Keratinocyte (primary cell): ENCODE measurements at regions not wholly inside any gene's neighbourhood (a gene's known extent, or its start where the extent isn't known, plus 50 kb on each side); places are given as distances from the start of the nearest gene placed in this dataset.

ENCODE experiments used
- DNase-seq: peaks from one replicate; pipeline ENCODE4 v3.0.0-alpha.2; 2011; ENCODE audit warnings: low read depth, missing footprints, low spot score
- FAIRE-seq: peaks from 2 replicates; lab custom pipeline; 2011; peaks lifted over from hg19 to GRCh38; lab: Jason Lieb, UNC
- H2AFZ ChIP-seq: 2 replicates; pipeline ENCODE4 v1.6.0; 2012; ENCODE audit warnings: low read length, control low read depth, inconsistent platforms; ENCODE audit not compliant: control insufficient read depth
- H3K27ac ChIP-seq: 2 replicates; pipeline ENCODE4 v1.5.1; 2011; ENCODE audit warnings: low read length; ENCODE audit not compliant: control insufficient read depth, insufficient read depth
- H3K27me3 ChIP-seq: 3 replicates; pipeline ENCODE4 v1.6.0; 2011; ENCODE audit warnings: low read length; ENCODE audit not compliant: control insufficient read depth, insufficient read depth; ENCODE audit errors: extremely low read depth
- H3K36me3 ChIP-seq, 2 experiments: 2 replicates in 1 of 2; 3 replicates in 1 of 2; pipeline ENCODE4 v1.5.1; 2011; ENCODE audit warnings: low read length in 2 of 2, mild to moderate bottlenecking in 1 of 2; ENCODE audit not compliant: control insufficient read depth in 2 of 2, insufficient read depth in 2 of 2; ENCODE audit errors: extremely low read depth in 1 of 2
- H3K4me1 ChIP-seq: 3 replicates; pipeline ENCODE4 v1.5.1; 2011; ENCODE audit warnings: low read length; ENCODE audit not compliant: control insufficient read depth, insufficient read depth; ENCODE audit errors: extremely low read depth
- H3K4me2 ChIP-seq: 3 replicates; pipeline ENCODE4 v1.6.0; 2011; ENCODE audit warnings: low read depth, low read length; ENCODE audit not compliant: control insufficient read depth, insufficient read depth; ENCODE audit errors: extremely low read depth
- H3K4me3 ChIP-seq, 3 experiments: fragments of 200-600 bp in 1 of 3; sonication (generic) in 1 of 3; 2 replicates in 2 of 3; 3 replicates in 1 of 3; pipeline ENCODE4 v1.5.1; 2011 to 2016; ENCODE audit warnings: low read length in 3 of 3, mild to moderate bottlenecking in 3 of 3, control low read depth in 2 of 3, inconsistent platforms in 1 of 3, low read depth in 1 of 3, mixed read lengths in 1 of 3, mixed run types in 1 of 3, moderate library complexity in 1 of 3; ENCODE audit not compliant: control insufficient read depth in 2 of 3, insufficient read depth in 2 of 3; ENCODE audit errors: extremely low read depth in 1 of 3
- H3K79me2 ChIP-seq: 2 replicates; pipeline ENCODE4 v1.6.0; 2012; ENCODE audit warnings: low read length; ENCODE audit not compliant: control insufficient read depth, insufficient read depth
- H3K9ac ChIP-seq: 3 replicates; pipeline ENCODE4 v1.6.0; 2011; ENCODE audit warnings: low read length; ENCODE audit not compliant: control insufficient read depth, insufficient read depth; ENCODE audit errors: extremely low read depth
- H3K9me1 ChIP-seq: 3 replicates; pipeline ENCODE4 v1.6.0; 2011; ENCODE audit warnings: low read length; ENCODE audit not compliant: control insufficient read depth, insufficient read depth; ENCODE audit errors: extremely low read depth
- H3K9me3 ChIP-seq: 2 replicates; pipeline ENCODE4 v1.5.1; 2012; ENCODE audit warnings: low read depth, low read length; ENCODE audit not compliant: control insufficient read depth
- H4K20me1 ChIP-seq: 3 replicates; pipeline ENCODE4 v1.6.0; 2011; ENCODE audit warnings: low read length; ENCODE audit not compliant: control insufficient read depth, insufficient read depth; ENCODE audit errors: extremely low read depth
- EZH2 ChIP-seq: IDR thresholded peaks from one replicate; pipeline ENCODE4 v1.6.1; 2012; ENCODE audit warnings: inconsistent platforms, mild to moderate bottlenecking, low read length, moderate library complexity
- dilution Hi-C: fragments of 300-500 bp; cut with MboI; formaldehyde crosslinking; loops from one replicate; pipeline ENCODE4 v1.7.0; 2020; ENCODE audit warnings: low sequenced_read_pairs; ENCODE audit not compliant: extremely low pct_ligation_motif_present
- TF ChIP-seq, protein P1 (sequence below), 3 experiments: IDR thresholded peaks in 1 of 3; conservative IDR thresholded peaks in 1 of 3; optimal IDR thresholded peaks in 1 of 3; 2 replicates in 2 of 3; 3 replicates in 1 of 3; pipeline versions ENCODE3 to v1.5.1; 2011; ENCODE audit warnings: low read length in 3 of 3, mild to moderate bottlenecking in 3 of 3, moderate library complexity in 2 of 3, control low read depth in 1 of 3, inconsistent platforms in 1 of 3; ENCODE audit not compliant: insufficient read depth in 2 of 3; ENCODE audit errors: extremely low read depth in 1 of 3

DNA sequence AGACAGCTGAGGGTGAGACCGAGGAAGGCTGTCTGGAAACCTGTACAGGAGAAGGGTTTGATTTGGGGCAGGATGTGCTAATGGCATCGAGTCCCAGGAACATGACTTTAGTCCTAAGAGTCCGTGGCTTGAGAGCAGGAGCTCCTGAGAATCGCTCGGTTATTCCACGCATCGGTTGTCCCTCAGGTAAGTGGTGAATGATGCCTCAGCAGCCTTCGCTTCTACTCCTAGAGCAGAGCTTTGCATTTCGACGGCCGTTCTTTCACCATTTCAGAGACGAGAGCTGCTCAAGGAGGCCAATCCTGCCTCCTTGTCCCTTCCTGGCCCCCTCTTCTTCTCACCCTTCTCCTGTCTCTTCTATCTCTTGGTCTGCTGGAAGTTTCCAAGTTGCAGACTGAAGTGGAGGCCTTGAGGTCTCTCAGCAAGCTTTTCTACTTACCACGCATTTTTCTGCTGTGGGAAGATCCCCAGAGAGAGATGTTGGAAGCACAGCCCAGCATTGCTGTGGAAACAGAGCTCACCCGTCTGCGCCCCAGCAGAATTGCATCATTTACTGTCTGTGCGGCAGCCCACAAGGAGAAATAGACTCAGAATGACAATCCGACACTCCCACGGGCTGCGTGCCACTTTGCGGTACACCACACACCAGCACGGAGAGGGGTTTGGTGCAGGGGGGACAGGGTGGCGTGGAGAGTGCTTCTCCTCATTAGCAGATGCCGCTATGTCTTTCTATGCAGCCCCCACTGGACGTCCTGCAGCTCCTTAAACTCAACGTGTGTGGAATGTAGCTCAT, 270.7 kb upstream of the C1orf174 start:
- Histone ChIP-seq H3K27me3 (no peaks in the 10 kb centered on the region), H3K4me1 (no peaks in the 10 kb centered on the region), H3K9me1 (no peaks in the 10 kb centered on the region), H3K4me2 (no peak overlapping the region), H3K79me2 (no peaks in the 10 kb centered on the region), H3K4me3 (no peak overlapping the region), H3K9ac (no peak overlapping the region), H3K9me3 (peaks cover 15% of the 10 kb centered on the region), H3K27ac (no peak overlapping the region), H4K20me1 (no peaks in the 10 kb centered on the region), H2AFZ (no peak overlapping the region), H3K36me3 (no peaks in the 10 kb centered on the region)
- FAIRE-seq (no peak), DNase-seq (no peak)
- dilution Hi-C loops = no loop called here
- TF ChIP-seq, protein P1, sequence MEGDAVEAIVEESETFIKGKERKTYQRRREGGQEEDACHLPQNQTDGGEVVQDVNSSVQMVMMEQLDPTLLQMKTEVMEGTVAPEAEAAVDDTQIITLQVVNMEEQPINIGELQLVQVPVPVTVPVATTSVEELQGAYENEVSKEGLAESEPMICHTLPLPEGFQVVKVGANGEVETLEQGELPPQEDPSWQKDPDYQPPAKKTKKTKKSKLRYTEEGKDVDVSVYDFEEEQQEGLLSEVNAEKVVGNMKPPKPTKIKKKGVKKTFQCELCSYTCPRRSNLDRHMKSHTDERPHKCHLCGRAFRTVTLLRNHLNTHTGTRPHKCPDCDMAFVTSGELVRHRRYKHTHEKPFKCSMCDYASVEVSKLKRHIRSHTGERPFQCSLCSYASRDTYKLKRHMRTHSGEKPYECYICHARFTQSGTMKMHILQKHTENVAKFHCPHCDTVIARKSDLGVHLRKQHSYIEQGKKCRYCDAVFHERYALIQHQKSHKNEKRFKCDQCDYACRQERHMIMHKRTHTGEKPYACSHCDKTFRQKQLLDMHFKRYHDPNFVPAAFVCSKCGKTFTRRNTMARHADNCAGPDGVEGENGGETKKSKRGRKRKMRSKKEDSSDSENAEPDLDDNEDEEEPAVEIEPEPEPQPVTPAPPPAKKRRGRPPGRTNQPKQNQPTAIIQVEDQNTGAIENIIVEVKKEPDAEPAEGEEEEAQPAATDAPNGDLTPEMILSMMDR (optimal IDR thresholded peaks at IDR 0.05 in 1 of 3, IDR thresholded peaks at IDR 0.05 in 1 of 3, conservative IDR thresholded peaks at IDR 0.05 in 1 of 3; ENCODE audit: extremely low read depth in 1 of 3, insufficient read depth in 2 of 3, low read length in 3 of 3) = no peak
- no peak for TF ChIP-seq EZH2

DNA sequence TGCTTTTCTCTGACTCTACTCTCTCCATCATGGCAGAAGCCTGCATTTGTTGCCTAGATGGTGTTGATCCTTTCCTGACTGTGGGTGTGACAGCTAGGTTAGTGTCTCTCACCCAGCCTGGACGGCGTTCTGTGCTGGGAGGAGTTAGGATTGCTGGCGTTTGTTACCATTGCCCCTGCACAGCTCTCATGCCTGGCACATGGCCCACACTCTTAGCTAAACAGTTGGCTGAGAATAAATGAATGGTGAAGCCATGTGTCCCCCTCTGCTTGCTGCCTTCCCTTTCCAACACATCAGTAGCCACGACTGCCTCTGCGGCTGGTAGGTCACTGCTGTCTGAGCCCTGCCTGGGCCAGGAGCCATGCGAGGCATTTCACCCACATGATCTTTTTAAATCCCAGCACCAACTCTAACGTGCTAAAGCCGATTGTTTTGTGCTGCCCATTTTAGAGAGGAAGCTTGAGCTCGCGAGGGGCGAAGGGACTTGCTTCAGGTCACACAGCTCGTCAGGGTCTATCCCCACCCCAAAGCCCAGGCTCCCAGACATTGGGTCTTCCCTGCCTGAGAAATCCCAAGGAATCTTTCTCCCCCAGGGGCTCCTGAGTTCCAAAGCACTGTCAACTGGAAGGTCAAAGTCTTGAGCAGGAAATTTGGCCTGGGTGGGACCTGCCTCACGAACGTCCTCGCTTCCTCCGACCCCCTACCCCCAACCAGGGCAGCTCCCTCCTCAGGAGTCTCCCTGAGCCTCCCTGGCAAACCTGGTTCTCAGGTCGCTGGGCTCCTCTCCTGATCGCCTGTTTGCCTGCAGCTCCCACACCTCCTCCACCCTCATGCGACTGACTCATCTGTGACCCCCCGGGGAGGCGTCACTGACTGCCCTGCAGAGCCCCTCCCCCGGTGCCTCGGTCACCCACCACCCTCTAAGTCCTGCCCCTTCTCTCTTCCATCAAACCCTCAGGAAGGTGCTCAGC, 271.7 kb upstream of the C1orf174 start:
- DNase-seq = no peak
- dilution Hi-C loops = no loop called here

More for the DNA sequence above, 271.7 kb upstream of the C1orf174 start:
- Histone ChIP-seq H3K4me3 (no peak overlapping the region), H3K36me3 (no peaks in the 10 kb centered on the region), H3K27me3 (no peaks in the 10 kb centered on the region), H3K79me2 (no peaks in the 10 kb centered on the region), H3K9ac (no peak overlapping the region), H3K4me2 (no peak overlapping the region), H3K9me1 (no peaks in the 10 kb centered on the region), H4K20me1 (no peaks in the 10 kb centered on the region), H3K9me3 (peaks cover 14% of the 10 kb centered on the region), H3K27ac (no peak overlapping the region), H2AFZ (no peak overlapping the region), H3K4me1 (no peaks in the 10 kb centered on the region)
- no peak for FAIRE-seq
- no peak for TF ChIP-seq EZH2
- TF ChIP-seq, protein P1 (optimal IDR thresholded peaks at IDR 0.05 in 1 of 3, IDR thresholded peaks at IDR 0.05 in 1 of 3, conservative IDR thresholded peaks at IDR 0.05 in 1 of 3; ENCODE audit: extremely low read depth in 1 of 3, insufficient read depth in 2 of 3, low read length in 3 of 3) = no peak
